MM.1S (cell line): ENCODE measurements at regions not wholly inside any gene's neighbourhood (a gene's known extent, or its start where the extent isn't known, plus 50 kb on each side); places are given as distances from the start of the nearest gene placed in this dataset.

Experiments used
- EZH2 ChIP-seq: fragments of 300-600 bp; sonication (generic); optimal IDR thresholded peaks from 2 replicates; pipeline ENCODE3; 2017; ENCODE audit warnings: low read depth, mild to moderate bottlenecking, antibody characterized with exemption, low read length, mixed read lengths
- TF ChIP-seq, protein P1 (sequence below): fragments of 300-600 bp; sonication (generic); IDR thresholded peaks from 2 replicates; pipeline ENCODE4 v1.5.1; 2016; ENCODE audit warnings: antibody characterized with exemption, low read length, mixed read lengths

DNA sequence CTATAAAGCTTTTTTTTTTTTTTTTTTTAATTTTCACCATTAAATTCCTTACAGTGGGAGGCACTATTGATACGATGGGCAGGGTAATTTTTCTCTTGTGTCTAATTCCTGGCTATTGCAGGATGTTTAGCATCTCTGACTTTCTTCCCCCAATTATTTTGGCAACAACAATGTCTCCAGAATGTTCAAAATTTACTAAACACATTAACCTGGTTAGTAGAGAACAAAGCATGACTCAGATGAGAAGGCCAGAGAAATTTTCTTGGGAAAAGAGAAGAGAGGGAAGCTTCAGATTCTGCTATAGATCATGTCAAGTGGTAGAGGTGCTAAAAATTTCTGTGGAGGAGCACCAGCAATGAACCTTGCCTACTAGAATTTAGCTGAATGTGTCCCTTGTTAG lies 171.5 kb upstream of the PRICKLE1 start:
- no peak for TF ChIP-seq EZH2
- TF ChIP-seq, protein P1, sequence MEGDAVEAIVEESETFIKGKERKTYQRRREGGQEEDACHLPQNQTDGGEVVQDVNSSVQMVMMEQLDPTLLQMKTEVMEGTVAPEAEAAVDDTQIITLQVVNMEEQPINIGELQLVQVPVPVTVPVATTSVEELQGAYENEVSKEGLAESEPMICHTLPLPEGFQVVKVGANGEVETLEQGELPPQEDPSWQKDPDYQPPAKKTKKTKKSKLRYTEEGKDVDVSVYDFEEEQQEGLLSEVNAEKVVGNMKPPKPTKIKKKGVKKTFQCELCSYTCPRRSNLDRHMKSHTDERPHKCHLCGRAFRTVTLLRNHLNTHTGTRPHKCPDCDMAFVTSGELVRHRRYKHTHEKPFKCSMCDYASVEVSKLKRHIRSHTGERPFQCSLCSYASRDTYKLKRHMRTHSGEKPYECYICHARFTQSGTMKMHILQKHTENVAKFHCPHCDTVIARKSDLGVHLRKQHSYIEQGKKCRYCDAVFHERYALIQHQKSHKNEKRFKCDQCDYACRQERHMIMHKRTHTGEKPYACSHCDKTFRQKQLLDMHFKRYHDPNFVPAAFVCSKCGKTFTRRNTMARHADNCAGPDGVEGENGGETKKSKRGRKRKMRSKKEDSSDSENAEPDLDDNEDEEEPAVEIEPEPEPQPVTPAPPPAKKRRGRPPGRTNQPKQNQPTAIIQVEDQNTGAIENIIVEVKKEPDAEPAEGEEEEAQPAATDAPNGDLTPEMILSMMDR, result no peak
